ENCODE measurements at regions not wholly inside any gene's neighbourhood (a gene's known extent, or its start where the extent isn't known, plus 50 kb on each side); places are given as distances from the start of the nearest gene placed in this dataset.

GRCh38 chr5:60448600-60448999 lies 251.4 kb downstream of the DEPDC1B start:
- no peak overlapping the region for H3K9ac ChIP-seq (ENCODE audit: low read depth in 1 of 2, low read length in 2 of 2)
- no peaks in the 10 kb centered on the region for H3K9me3 ChIP-seq (ENCODE audit: control insufficient read depth in 2 of 2, low read length in 2 of 2)
- H3K4me3 ChIP-seq (ENCODE audit: low read length in 2 of 2), result no peak overlapping the region
- H3K36me3 ChIP-seq (ENCODE audit: control insufficient read depth in 2 of 2, insufficient read depth in 2 of 2, low read length in 2 of 2), result no peaks in the 10 kb centered on the region
- peaks cover 0 to 3% of the 10 kb centered on the region in 2 donors for H3K4me1 ChIP-seq (ENCODE audit: control insufficient read depth in 2 of 2, insufficient read depth in 2 of 2, low read length in 2 of 2)
- no peak overlapping the region for H3K27ac ChIP-seq (ENCODE audit: low read depth in 2 of 2, low read length in 2 of 2)
- H3K27me3 ChIP-seq (ENCODE audit: control insufficient read depth in 2 of 2, insufficient read depth in 2 of 2, low read length in 2 of 2), result no peaks in the 10 kb centered on the region

- H3K36me3 ChIP-seq (ENCODE audit: control insufficient read depth in 2 of 2, insufficient read depth in 2 of 2, low read length in 2 of 2), result no peaks in the 10 kb centered on the region
- H3K4me3 ChIP-seq (ENCODE audit: low read length in 2 of 2), result peak overlapping the region in 1 of 2 donors; percentile 10
- H3K9ac ChIP-seq (ENCODE audit: low read depth in 1 of 2, low read length in 2 of 2), result no peak overlapping the region
- no peaks in the 10 kb centered on the region for H3K27me3 ChIP-seq (ENCODE audit: control insufficient read depth in 2 of 2, insufficient read depth in 2 of 2, low read length in 2 of 2)
- no peak overlapping the region for H3K27ac ChIP-seq (ENCODE audit: low read depth in 2 of 2, low read length in 2 of 2)
- H3K4me1 ChIP-seq (ENCODE audit: control insufficient read depth in 2 of 2, insufficient read depth in 2 of 2, low read length in 2 of 2), result peaks cover 0 to 3% of the 10 kb centered on the region in 2 donors
- H3K9me3 ChIP-seq (ENCODE audit: control insufficient read depth in 2 of 2, low read length in 2 of 2), result no peaks in the 10 kb centered on the region
These were observed 252.5 kb downstream of the DEPDC1B start for GRCh38 chr5:60447488-60447920.

GRCh38 chr5:60446917-60447316 lies 253.0 kb downstream of the DEPDC1B start:
- Histone ChIP-seq H3K27me3 (ENCODE audit: control insufficient read depth in 2 of 2, insufficient read depth in 2 of 2, low read length in 2 of 2) (no peaks in the 10 kb centered on the region), H3K4me1 (ENCODE audit: control insufficient read depth in 2 of 2, insufficient read depth in 2 of 2, low read length in 2 of 2) (peaks cover 0 to 3% of the 10 kb centered on the region in 2 donors), H3K9ac (ENCODE audit: low read depth in 1 of 2, low read length in 2 of 2) (no peak overlapping the region), H3K27ac (ENCODE audit: low read depth in 2 of 2, low read length in 2 of 2) (no peak overlapping the region), H3K9me3 (ENCODE audit: control insufficient read depth in 2 of 2, low read length in 2 of 2) (no peaks in the 10 kb centered on the region), H3K36me3 (ENCODE audit: control insufficient read depth in 2 of 2, insufficient read depth in 2 of 2, low read length in 2 of 2) (no peaks in the 10 kb centered on the region), H3K4me3 (ENCODE audit: low read length in 2 of 2) (no peak overlapping the region)

GRCh38 chr5:60445921-60446320 lies 254.0 kb downstream of the DEPDC1B start:
- H3K4me1 ChIP-seq (ENCODE audit: control insufficient read depth in 2 of 2, insufficient read depth in 2 of 2, low read length in 2 of 2), result peaks cover 0 to 3% of the 10 kb centered on the region in 2 donors
- H3K27ac ChIP-seq (ENCODE audit: low read depth in 2 of 2, low read length in 2 of 2), result no peak overlapping the region
- no peaks in the 10 kb centered on the region for H3K9me3 ChIP-seq (ENCODE audit: control insufficient read depth in 2 of 2, low read length in 2 of 2)
- H3K36me3 ChIP-seq (ENCODE audit: control insufficient read depth in 2 of 2, insufficient read depth in 2 of 2, low read length in 2 of 2), result no peaks in the 10 kb centered on the region
- H3K27me3 ChIP-seq (ENCODE audit: control insufficient read depth in 2 of 2, insufficient read depth in 2 of 2, low read length in 2 of 2), result no peaks in the 10 kb centered on the region
- no peak overlapping the region for H3K4me3 ChIP-seq (ENCODE audit: low read length in 2 of 2)
- no peak overlapping the region for H3K9ac ChIP-seq (ENCODE audit: low read depth in 1 of 2, low read length in 2 of 2)

- H3K36me3 ChIP-seq (ENCODE audit: control insufficient read depth in 2 of 2, insufficient read depth in 2 of 2, low read length in 2 of 2), result no peaks in the 10 kb centered on the region
- H3K27me3 ChIP-seq (ENCODE audit: control insufficient read depth in 2 of 2, insufficient read depth in 2 of 2, low read length in 2 of 2), result no peaks in the 10 kb centered on the region
- peaks cover 0 to 3% of the 10 kb centered on the region in 2 donors for H3K4me1 ChIP-seq (ENCODE audit: control insufficient read depth in 2 of 2, insufficient read depth in 2 of 2, low read length in 2 of 2)
- H3K9me3 ChIP-seq (ENCODE audit: control insufficient read depth in 2 of 2, low read length in 2 of 2), result no peaks in the 10 kb centered on the region
- no peak overlapping the region for H3K9ac ChIP-seq (ENCODE audit: low read depth in 1 of 2, low read length in 2 of 2)
- no peak overlapping the region for H3K4me3 ChIP-seq (ENCODE audit: low read length in 2 of 2)
- no peak overlapping the region for H3K27ac ChIP-seq (ENCODE audit: low read depth in 2 of 2, low read length in 2 of 2)
These were observed 254.5 kb downstream of the DEPDC1B start for GRCh38 chr5:60445427-60445826.

GRCh38 chr5:60444661-60445360 lies 255.2 kb downstream of the DEPDC1B start:
- Histone ChIP-seq H3K9ac (ENCODE audit: low read depth in 1 of 2, low read length in 2 of 2) (no peak overlapping the region), H3K36me3 (ENCODE audit: control insufficient read depth in 2 of 2, insufficient read depth in 2 of 2, low read length in 2 of 2) (no peaks in the 10 kb centered on the region), H3K27me3 (ENCODE audit: control insufficient read depth in 2 of 2, insufficient read depth in 2 of 2, low read length in 2 of 2) (no peaks in the 10 kb centered on the region), H3K9me3 (ENCODE audit: control insufficient read depth in 2 of 2, low read length in 2 of 2) (no peaks in the 10 kb centered on the region), H3K27ac (ENCODE audit: low read depth in 2 of 2, low read length in 2 of 2) (no peak overlapping the region), H3K4me1 (ENCODE audit: control insufficient read depth in 2 of 2, insufficient read depth in 2 of 2, low read length in 2 of 2) (peaks cover 0 to 3% of the 10 kb centered on the region in 2 donors), H3K4me3 (ENCODE audit: low read length in 2 of 2) (no peak overlapping the region)

GRCh38 chr5:60439552-60439951 lies 260.4 kb downstream of the DEPDC1B start:
- no peaks in the 10 kb centered on the region for H3K4me1 ChIP-seq (ENCODE audit: control insufficient read depth in 2 of 2, insufficient read depth in 2 of 2, low read length in 2 of 2)
- H3K27ac ChIP-seq (ENCODE audit: low read depth in 2 of 2, low read length in 2 of 2), result no peak overlapping the region
- no peaks in the 10 kb centered on the region for H3K36me3 ChIP-seq (ENCODE audit: control insufficient read depth in 2 of 2, insufficient read depth in 2 of 2, low read length in 2 of 2)
- no peak overlapping the region for H3K9ac ChIP-seq (ENCODE audit: low read depth in 1 of 2, low read length in 2 of 2)
- H3K4me3 ChIP-seq (ENCODE audit: low read length in 2 of 2), result no peak overlapping the region
- no peaks in the 10 kb centered on the region for H3K9me3 ChIP-seq (ENCODE audit: control insufficient read depth in 2 of 2, low read length in 2 of 2)
- no peaks in the 10 kb centered on the region for H3K27me3 ChIP-seq (ENCODE audit: control insufficient read depth in 2 of 2, insufficient read depth in 2 of 2, low read length in 2 of 2)

GRCh38 chr5:60437308-60437707 lies 262.7 kb downstream of the DEPDC1B start:
- Histone ChIP-seq H3K36me3 (ENCODE audit: control insufficient read depth in 2 of 2, insufficient read depth in 2 of 2, low read length in 2 of 2) (no peaks in the 10 kb centered on the region), H3K9ac (ENCODE audit: low read depth in 1 of 2, low read length in 2 of 2) (no peak overlapping the region), H3K27me3 (ENCODE audit: control insufficient read depth in 2 of 2, insufficient read depth in 2 of 2, low read length in 2 of 2) (no peaks in the 10 kb centered on the region), H3K9me3 (ENCODE audit: control insufficient read depth in 2 of 2, low read length in 2 of 2) (no peaks in the 10 kb centered on the region), H3K4me1 (ENCODE audit: control insufficient read depth in 2 of 2, insufficient read depth in 2 of 2, low read length in 2 of 2) (no peaks in the 10 kb centered on the region), H3K4me3 (ENCODE audit: low read length in 2 of 2) (no peak overlapping the region), H3K27ac (ENCODE audit: low read depth in 2 of 2, low read length in 2 of 2) (no peak overlapping the region)

- no peak overlapping the region for H3K9ac ChIP-seq (ENCODE audit: low read depth in 1 of 2, low read length in 2 of 2)
- no peaks in the 10 kb centered on the region for H3K27me3 ChIP-seq (ENCODE audit: control insufficient read depth in 2 of 2, insufficient read depth in 2 of 2, low read length in 2 of 2)
- H3K36me3 ChIP-seq (ENCODE audit: control insufficient read depth in 2 of 2, insufficient read depth in 2 of 2, low read length in 2 of 2), result no peaks in the 10 kb centered on the region
- no peak overlapping the region for H3K4me3 ChIP-seq (ENCODE audit: low read length in 2 of 2)
- H3K4me1 ChIP-seq (ENCODE audit: control insufficient read depth in 2 of 2, insufficient read depth in 2 of 2, low read length in 2 of 2), result no peaks in the 10 kb centered on the region
- no peak overlapping the region for H3K27ac ChIP-seq (ENCODE audit: low read depth in 2 of 2, low read length in 2 of 2)
- no peaks in the 10 kb centered on the region for H3K9me3 ChIP-seq (ENCODE audit: control insufficient read depth in 2 of 2, low read length in 2 of 2)
These were observed 263.4 kb downstream of the DEPDC1B start for GRCh38 chr5:60436518-60436917.

GRCh38 chr5:60435808-60436207 lies 264.2 kb downstream of the DEPDC1B start:
- no peaks in the 10 kb centered on the region for H3K27me3 ChIP-seq (ENCODE audit: control insufficient read depth in 2 of 2, insufficient read depth in 2 of 2, low read length in 2 of 2)
- no peak overlapping the region for H3K4me3 ChIP-seq (ENCODE audit: low read length in 2 of 2)
- no peak overlapping the region for H3K27ac ChIP-seq (ENCODE audit: low read depth in 2 of 2, low read length in 2 of 2)
- no peak overlapping the region for H3K9ac ChIP-seq (ENCODE audit: low read depth in 1 of 2, low read length in 2 of 2)
- H3K9me3 ChIP-seq (ENCODE audit: control insufficient read depth in 2 of 2, low read length in 2 of 2), result no peaks in the 10 kb centered on the region
- no peaks in the 10 kb centered on the region for H3K36me3 ChIP-seq (ENCODE audit: control insufficient read depth in 2 of 2, insufficient read depth in 2 of 2, low read length in 2 of 2)
- no peaks in the 10 kb centered on the region for H3K4me1 ChIP-seq (ENCODE audit: control insufficient read depth in 2 of 2, insufficient read depth in 2 of 2, low read length in 2 of 2)
